ENCODE measurements at regions not wholly inside any gene's neighbourhood (a gene's known extent, or its start where the extent isn't known, plus 50 kb on each side); places are given as distances from the start of the nearest gene placed in this dataset.

DNA sequence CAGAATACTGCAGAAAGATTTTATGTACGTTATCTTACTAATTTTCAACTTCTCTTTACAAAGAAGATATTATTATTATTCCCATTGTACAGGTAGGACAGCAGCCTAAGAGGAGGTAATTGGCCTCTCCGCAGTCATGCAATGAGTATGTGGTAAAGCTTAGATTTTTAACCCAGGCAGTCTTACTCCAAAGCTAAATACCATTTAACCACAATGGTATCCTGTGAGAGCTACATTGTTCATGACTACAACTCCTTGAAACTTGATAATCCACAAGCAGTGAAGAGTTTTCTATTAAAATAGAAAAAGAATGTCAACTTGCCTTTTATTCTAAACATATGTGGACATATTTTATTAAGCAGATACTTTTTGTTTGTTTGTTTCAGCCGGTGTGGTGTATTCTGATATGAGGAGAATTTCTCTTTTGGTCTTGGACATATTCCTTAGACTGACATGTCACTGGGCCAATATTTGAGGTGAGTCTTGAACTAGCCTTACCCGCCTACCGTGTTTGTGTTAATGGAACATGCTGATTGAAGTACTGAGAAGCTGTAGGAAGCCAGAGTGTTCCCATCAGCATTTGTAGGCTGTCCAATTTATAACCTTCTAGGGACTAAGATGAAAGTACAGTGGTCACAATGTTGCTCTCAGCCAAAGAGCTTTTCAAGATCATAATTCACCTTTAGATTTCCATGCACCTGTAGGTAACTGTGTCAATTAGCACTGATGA is 293.9 kb upstream of the DCC start:
- no peak for DNase-seq
- H3K9me3 Mint-ChIP-seq = peaks cover 0 to 11% (median 2%) of the 10 kb centered on the region in 6 donors
- H3K27ac Mint-ChIP-seq = no peak overlapping the region
- H3K4me1 Mint-ChIP-seq = no peaks in the 10 kb centered on the region
- no peaks in the 10 kb centered on the region for H3K36me3 Mint-ChIP-seq
- no peak overlapping the region for H3K4me3 Mint-ChIP-seq
- no peaks in the 10 kb centered on the region for H3K27me3 Mint-ChIP-seq (ENCODE audit: low read depth in 3 of 3)

GRCh38 chr18:52046842-52047241 is 293.2 kb upstream of the DCC start:
- H3K27ac Mint-ChIP-seq = no peak overlapping the region
- H3K4me1 Mint-ChIP-seq = no peaks in the 10 kb centered on the region
- H3K9me3 Mint-ChIP-seq = peaks cover 0 to 11% (median 0%) of the 10 kb centered on the region in 6 donors
- H3K27me3 Mint-ChIP-seq (ENCODE audit: low read depth in 3 of 3) = no peaks in the 10 kb centered on the region
- no peaks in the 10 kb centered on the region for H3K36me3 Mint-ChIP-seq
- no peak overlapping the region for H3K4me3 Mint-ChIP-seq
- no peak for DNase-seq

- H3K4me3 Mint-ChIP-seq = no peak overlapping the region
- no peak overlapping the region for H3K27ac Mint-ChIP-seq
- no peaks in the 10 kb centered on the region for H3K36me3 Mint-ChIP-seq
- peaks cover 0 to 2% (median 0%) of the 10 kb centered on the region in 3 donors for H3K27me3 Mint-ChIP-seq (ENCODE audit: low read depth in 3 of 3)
- DNase-seq = no peak
- peaks cover 0 to 14% (median 3%) of the 10 kb centered on the region in 6 donors for H3K9me3 Mint-ChIP-seq
- H3K4me1 Mint-ChIP-seq = no peaks in the 10 kb centered on the region
These were observed 285.7 kb upstream of the DCC start for GRCh38 chr18:52054324-52054723.

DNA sequence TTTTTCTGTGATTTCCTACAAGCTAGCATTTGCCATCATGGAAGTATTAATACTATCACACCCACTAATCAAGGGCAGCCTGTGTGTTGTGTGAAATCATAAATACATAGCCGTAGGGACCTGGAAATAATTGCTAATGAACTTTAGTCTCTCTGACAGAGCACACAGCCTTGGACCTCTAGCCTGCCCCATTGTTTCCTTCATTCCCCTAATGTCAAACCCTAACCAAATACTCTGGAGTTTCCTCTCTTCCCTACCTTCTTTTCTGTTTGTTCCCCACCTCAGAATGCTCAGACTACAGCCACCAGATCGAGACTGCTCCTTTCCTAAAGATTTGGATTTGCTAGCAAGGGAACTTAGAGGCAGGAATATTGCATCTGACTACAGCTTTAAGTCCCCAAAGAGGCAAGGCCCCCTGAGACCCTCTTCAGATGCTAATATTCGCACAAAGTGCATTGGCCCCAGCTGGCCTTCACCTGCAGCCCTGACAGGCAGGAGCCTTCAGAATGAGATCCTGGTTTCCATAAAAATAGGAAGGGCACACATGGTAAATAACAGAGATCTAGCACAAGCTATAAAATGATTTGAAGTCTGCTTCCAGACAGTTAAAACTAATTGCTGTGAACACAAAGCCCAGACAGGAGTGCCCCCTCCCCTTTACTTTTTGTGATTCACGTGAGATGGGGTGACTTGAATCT is 279.2 kb upstream of the DCC start:
- peaks cover 4 to 21% (median 10%) of the 10 kb centered on the region in 6 donors for H3K9me3 Mint-ChIP-seq
- H3K4me3 Mint-ChIP-seq = no peak overlapping the region
- H3K36me3 Mint-ChIP-seq = no peaks in the 10 kb centered on the region
- no peaks in the 10 kb centered on the region for H3K27me3 Mint-ChIP-seq (ENCODE audit: low read depth in 3 of 3)
- no peak overlapping the region for H3K27ac Mint-ChIP-seq
- no peaks in the 10 kb centered on the region for H3K4me1 Mint-ChIP-seq
- no peak for DNase-seq

- DNase-seq = no peak
- H3K27me3 Mint-ChIP-seq (ENCODE audit: low read depth in 3 of 3) = no peaks in the 10 kb centered on the region
- H3K4me1 Mint-ChIP-seq = no peaks in the 10 kb centered on the region
- H3K4me3 Mint-ChIP-seq = no peak overlapping the region
- H3K27ac Mint-ChIP-seq = no peak overlapping the region
- peaks cover 4 to 34% (median 13%) of the 10 kb centered on the region in 6 donors for H3K9me3 Mint-ChIP-seq
- H3K36me3 Mint-ChIP-seq = no peaks in the 10 kb centered on the region
These were observed 276.1 kb upstream of the DCC start for GRCh38 chr18:52063923-52064322.

DNA sequence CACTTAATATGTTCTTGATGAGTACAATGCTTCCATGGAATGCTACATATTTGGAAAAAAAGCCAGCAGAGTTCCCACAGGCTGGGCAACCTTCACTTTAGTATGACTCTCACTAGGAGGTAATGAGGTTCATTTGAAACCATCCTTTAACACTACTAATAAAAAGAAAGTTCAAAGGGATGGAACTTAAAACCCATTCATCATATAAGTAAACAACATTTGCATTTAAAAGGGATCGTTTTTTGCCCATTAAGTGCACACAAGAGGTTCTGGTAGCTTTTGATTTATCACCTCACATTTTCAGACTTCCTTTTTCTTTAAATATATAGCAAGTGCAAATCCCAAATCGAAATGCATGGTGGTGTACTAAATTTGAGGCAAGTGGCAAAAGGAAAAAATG is 270.8 kb upstream of the DCC start:
- no peak for DNase-seq
- no peak overlapping the region for H3K27ac Mint-ChIP-seq
- peaks cover 0 to 2% (median 0%) of the 10 kb centered on the region in 3 donors for H3K27me3 Mint-ChIP-seq (ENCODE audit: low read depth in 3 of 3)
- H3K36me3 Mint-ChIP-seq = no peaks in the 10 kb centered on the region
- H3K9me3 Mint-ChIP-seq = peaks cover 3 to 28% (median 9%) of the 10 kb centered on the region in 6 donors
- H3K4me3 Mint-ChIP-seq = no peak overlapping the region
- no peaks in the 10 kb centered on the region for H3K4me1 Mint-ChIP-seq

DNA sequence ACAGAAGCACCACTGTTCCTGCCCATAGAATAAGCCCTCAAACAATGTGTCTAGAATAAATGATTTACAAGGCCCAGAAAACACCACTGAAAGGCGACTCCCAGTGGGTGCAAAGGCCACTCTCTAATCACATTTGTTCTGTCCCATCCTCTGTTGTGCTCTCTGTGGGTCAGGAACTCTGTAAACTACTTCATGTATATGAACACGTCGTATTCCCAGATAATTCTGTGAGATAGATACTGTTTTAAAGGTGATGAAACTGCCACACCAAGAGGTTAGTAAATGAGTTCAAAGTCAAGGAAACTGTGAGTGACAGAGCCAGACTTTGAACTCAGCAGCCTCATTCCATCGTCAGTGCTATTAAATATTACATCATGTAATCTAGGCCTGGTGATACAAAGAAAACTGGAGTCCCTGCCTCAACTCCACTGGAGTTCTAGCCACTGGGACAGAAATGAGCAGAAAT is 269.7 kb upstream of the DCC start:
- H3K4me3 Mint-ChIP-seq = no peak overlapping the region
- no peaks in the 10 kb centered on the region for H3K4me1 Mint-ChIP-seq
- no peaks in the 10 kb centered on the region for H3K36me3 Mint-ChIP-seq
- no peak overlapping the region for H3K27ac Mint-ChIP-seq
- DNase-seq = no peak
- H3K9me3 Mint-ChIP-seq = peaks cover 3 to 25% (median 9%) of the 10 kb centered on the region in 6 donors
- peaks cover 0 to 2% (median 0%) of the 10 kb centered on the region in 3 donors for H3K27me3 Mint-ChIP-seq (ENCODE audit: low read depth in 3 of 3)

GRCh38 chr18:52077251-52077983 is 262.6 kb upstream of the DCC start:
- peaks cover 0 to 14% (median 5%) of the 10 kb centered on the region in 6 donors for H3K9me3 Mint-ChIP-seq
- peaks cover 0 to 8% (median 0%) of the 10 kb centered on the region in 3 donors for H3K27me3 Mint-ChIP-seq (ENCODE audit: low read depth in 3 of 3)
- no peaks in the 10 kb centered on the region for H3K4me1 Mint-ChIP-seq
- no peaks in the 10 kb centered on the region for H3K36me3 Mint-ChIP-seq
- no peak for DNase-seq
- H3K27ac Mint-ChIP-seq = no peak overlapping the region
- H3K4me3 Mint-ChIP-seq = no peak overlapping the region

- no peak for DNase-seq
- Mint-ChIP-seq H3K4me3 (no peak overlapping the region), H3K36me3 (no peaks in the 10 kb centered on the region), H3K9me3 (peaks cover 3 to 17% (median 7%) of the 10 kb centered on the region in 6 donors), H3K4me1 (no peaks in the 10 kb centered on the region), H3K27me3 (ENCODE audit: low read depth in 3 of 3) (peaks cover 0 to 6% (median 4%) of the 10 kb centered on the region in 3 donors), H3K27ac (no peak overlapping the region)
These were observed 257.8 kb upstream of the DCC start for GRCh38 chr18:52082246-52082645.

DNA sequence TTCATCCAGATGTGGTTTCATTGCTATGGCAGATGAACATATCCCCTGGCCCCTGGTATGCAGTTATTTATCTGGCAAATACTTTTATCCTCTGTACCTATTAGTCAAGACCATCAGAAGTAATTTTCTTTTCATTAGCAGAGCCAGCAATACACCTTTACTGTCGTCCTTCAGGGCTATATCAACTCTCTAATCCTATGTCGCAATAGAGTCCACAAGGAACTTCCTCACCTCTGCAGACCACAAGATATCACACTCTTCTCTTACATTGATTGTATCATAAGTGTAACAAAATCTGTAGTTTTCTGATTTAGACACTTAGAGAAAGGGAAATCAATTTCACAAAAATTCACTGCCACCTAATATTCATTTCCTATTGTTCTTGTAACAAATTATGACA is 252.9 kb upstream of the DCC start:
- no peak overlapping the region for H3K27ac Mint-ChIP-seq
- peaks cover 0 to 21% (median 5%) of the 10 kb centered on the region in 6 donors for H3K9me3 Mint-ChIP-seq
- DNase-seq = no peak
- peaks cover 0 to 4% (median 0%) of the 10 kb centered on the region in 3 donors for H3K27me3 Mint-ChIP-seq (ENCODE audit: low read depth in 3 of 3)
- H3K4me1 Mint-ChIP-seq = no peaks in the 10 kb centered on the region
- no peaks in the 10 kb centered on the region for H3K36me3 Mint-ChIP-seq
- H3K4me3 Mint-ChIP-seq = no peak overlapping the region

- no peaks in the 10 kb centered on the region for H3K36me3 Mint-ChIP-seq
- no peak overlapping the region for H3K27ac Mint-ChIP-seq
- DNase-seq = no peak
- H3K4me1 Mint-ChIP-seq = no peaks in the 10 kb centered on the region
- peaks cover 0 to 12% (median 2%) of the 10 kb centered on the region in 6 donors for H3K9me3 Mint-ChIP-seq
- H3K27me3 Mint-ChIP-seq (ENCODE audit: low read depth in 3 of 3) = peaks cover 0 to 4% (median 0%) of the 10 kb centered on the region in 3 donors
- H3K4me3 Mint-ChIP-seq = no peak overlapping the region
These were observed 250.0 kb upstream of the DCC start for GRCh38 chr18:52090005-52090404.

GRCh38 chr18:52093171-52093570 is 246.8 kb upstream of the DCC start:
- Mint-ChIP-seq H3K27me3 (ENCODE audit: low read depth in 3 of 3) (no peaks in the 10 kb centered on the region), H3K4me1 (no peaks in the 10 kb centered on the region), H3K4me3 (no peak overlapping the region), H3K9me3 (peaks cover 0 to 10% (median 0%) of the 10 kb centered on the region in 6 donors), H3K36me3 (no peaks in the 10 kb centered on the region), H3K27ac (no peak overlapping the region)
- no peak for DNase-seq

DNA sequence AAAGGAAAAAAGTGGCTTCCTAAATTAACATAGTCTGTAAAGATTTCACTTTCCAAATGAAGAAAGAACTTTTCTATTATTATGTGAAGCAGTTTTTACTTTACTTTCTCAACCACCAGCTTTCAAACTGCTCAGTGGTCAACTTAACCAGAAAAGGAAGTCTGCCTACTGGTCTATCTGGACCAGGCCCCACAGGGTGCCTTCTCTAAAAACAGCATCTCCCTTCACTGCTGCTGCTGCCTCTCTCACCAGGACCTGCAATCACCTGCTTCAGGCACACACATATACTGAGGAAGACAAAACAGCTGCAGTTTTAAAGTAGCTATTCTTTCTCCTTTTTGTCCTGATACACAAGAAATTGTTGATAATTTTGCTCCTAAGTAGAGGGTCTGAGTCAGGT is 221.3 kb upstream of the DCC start:
- Mint-ChIP-seq H3K27ac (no peak overlapping the region), H3K9me3 (peaks cover 0 to 7% (median 5%) of the 10 kb centered on the region in 6 donors)
- no peak for DNase-seq

More for the DNA sequence above, 221.3 kb upstream of the DCC start:
- Mint-ChIP-seq H3K27me3 (ENCODE audit: low read depth in 3 of 3) (peaks cover 0 to 3% (median 1%) of the 10 kb centered on the region in 3 donors), H3K4me3 (no peak overlapping the region), H3K4me1 (no peaks in the 10 kb centered on the region), H3K36me3 (no peaks in the 10 kb centered on the region)

All from immature natural killer cell (primary cell).